ENCODE measurements at regions not wholly inside any gene's neighbourhood (a gene's known extent, or its start where the extent isn't known, plus 50 kb on each side); places are given as distances from the start of the nearest gene placed in this dataset.

- Histone ChIP-seq H3K36me3 (ENCODE audit: control insufficient read depth in 2 of 4, insufficient read depth in 4 of 4, low read length in 3 of 4) (no peaks in the 10 kb centered on the region; a peak in 1 of 8 replicates), H2AK5ac (ENCODE audit: low read depth, low read length) (no peak overlapping the region), H3K56ac (replicated peaks; ENCODE audit: insufficient read length, low read depth, low read length) (no peak overlapping the region), H2BK120ac (replicated peaks; ENCODE audit: low read depth, low read length) (no peak overlapping the region), H3K9me3 (ENCODE audit: insufficient read depth in 2 of 2, low read depth in 1 of 2, low read length in 1 of 2) (peaks cover 8 to 32% of the 10 kb centered on the region in 2 experiments), H3K9ac (replicated peaks in 1 of 4; ENCODE audit: extremely low read depth in 1 of 4, low read depth in 3 of 4, low read length in 3 of 4) (no peak overlapping the region), H4K20me1 (replicated peaks in 1 of 2; ENCODE audit: control insufficient read depth in 1 of 2, insufficient read depth in 2 of 2, low read length in 2 of 2) (no peaks in the 10 kb centered on the region), H3K4me3 (ENCODE audit: extremely low read depth in 1 of 4, insufficient read depth in 2 of 4, low read depth in 3 of 4, low read length in 4 of 4) (no peak overlapping the region), H2BK20ac (ENCODE audit: low read length) (no peak overlapping the region), H3K79me1 (ENCODE audit: low read depth, low read length) (no peaks in the 10 kb centered on the region), H2BK5ac (ENCODE audit: low read depth, low read length) (no peak overlapping the region), H3K23ac (ENCODE audit: insufficient read length) (no peak overlapping the region), H3K4ac (replicated peaks; ENCODE audit: insufficient read length, low read depth, low read length) (no peak overlapping the region), H3K14ac (ENCODE audit: insufficient read length) (no peak overlapping the region), H2BK12ac (ENCODE audit: low read depth, low read length) (no peak overlapping the region), H3K4me2 (ENCODE audit: insufficient read depth in 1 of 2, low read depth in 2 of 2, low read length in 2 of 2) (no peak overlapping the region), H2AFZ (ENCODE audit: low read length) (no peak overlapping the region), H3K18ac (ENCODE audit: extremely low read depth, low read length) (no peak overlapping the region), H4K91ac (replicated peaks; ENCODE audit: insufficient read length, low read length) (no peak overlapping the region), H3K27ac (ENCODE audit: low read depth, low read length) (no peak overlapping the region), H3K27me3 (replicated peaks in 1 of 4; ENCODE audit: control insufficient read depth in 3 of 4, extremely low read depth in 1 of 4, insufficient read depth in 3 of 4, low read length in 3 of 4) (no peaks in the 10 kb centered on the region), H3K23me2 (ENCODE audit: low read depth, low read length) (no peaks in the 10 kb centered on the region; the same call in 1 of the 2 replicates), H4K8ac (ENCODE audit: extremely low read depth, insufficient read depth, low read length) (no peak overlapping the region), H4K5ac (ENCODE audit: insufficient read length, low read depth, low read length) (no peak overlapping the region), H3K79me2 (ENCODE audit: control insufficient read depth in 1 of 2, insufficient read depth in 2 of 2, low read length in 2 of 2) (no peaks in the 10 kb centered on the region), H2BK15ac (ENCODE audit: low read length) (no peak overlapping the region), H3K4me1 (replicated peaks in 1 of 4; ENCODE audit: control insufficient read depth in 3 of 4, insufficient read depth in 4 of 4, low read length in 3 of 4) (no peaks in the 10 kb centered on the region)
- DNase-seq (ENCODE audit: low read depth in 1 of 2, low spot score in 2 of 2) = no peak
- FAIRE-seq = no peak
- CTCF ChIA-PET (ENCODE audit: partially characterized antibody) = no interaction called here
- POLR2A ChIA-PET (ENCODE audit: partially characterized antibody) = no interaction called here
- TF ChIP-seq ATF3 (IDR thresholded peaks at IDR 0.05; ENCODE audit: insufficient read depth, low read depth, low read length) (no peak), TEAD4 (IDR thresholded peaks at IDR 0.05; ENCODE audit: low read depth, low read length) (no peak), FOSL1 (IDR thresholded peaks at IDR 0.05; ENCODE audit: insufficient read depth, low read depth, low read length) (no peak), JUN (IDR thresholded peaks at IDR 0.05; ENCODE audit: low read depth, low read length) (no peak), KDM5A (IDR thresholded peaks at IDR 0.05; ENCODE audit: low read length) (no peak), SAP30 (IDR thresholded peaks at IDR 0.05; ENCODE audit: insufficient read depth, insufficient replicate concordance, low read length) (no peak), CEBPB (IDR thresholded peaks at IDR 0.05; ENCODE audit: low read depth, low read length) (no peak), EZH2 (IDR thresholded peaks at IDR 0.05; ENCODE audit: low read depth, low read length, severe bottlenecking) (no peak), SIN3A (conservative IDR thresholded peaks at IDR 0.05 in 1 of 2, IDR thresholded peaks at IDR 0.05 in 1 of 2; ENCODE audit: low read depth in 1 of 2, low read length in 2 of 2) (no peak), BACH1 (IDR thresholded peaks at IDR 0.05; ENCODE audit: low read length) (no peak), TAF1 (IDR thresholded peaks at IDR 0.05; ENCODE audit: low read depth, low read length) (no peak), GABPA (IDR thresholded peaks at IDR 0.05; ENCODE audit: borderline replicate concordance, insufficient read depth, low read length) (no peak), KDM1A (IDR thresholded peaks at IDR 0.05; ENCODE audit: borderline replicate concordance, low read length) (no peak), MAFK (IDR thresholded peaks at IDR 0.05; ENCODE audit: low read depth, low read length) (no peak)
These were observed 288.0 kb upstream of the ANKRD30A start for GRCh38 chr10:36837416-36837815.
